ENCODE measurements at regions not wholly inside any gene's neighbourhood (a gene's known extent, or its start where the extent isn't known, plus 50 kb on each side); places are given as distances from the start of the nearest gene placed in this dataset.
"Not testable (repeated sequence)": the region's sequence is repeated elsewhere in the genome, so short reads cannot be mapped to it uniquely, and the experiment has no call there.

DNA sequence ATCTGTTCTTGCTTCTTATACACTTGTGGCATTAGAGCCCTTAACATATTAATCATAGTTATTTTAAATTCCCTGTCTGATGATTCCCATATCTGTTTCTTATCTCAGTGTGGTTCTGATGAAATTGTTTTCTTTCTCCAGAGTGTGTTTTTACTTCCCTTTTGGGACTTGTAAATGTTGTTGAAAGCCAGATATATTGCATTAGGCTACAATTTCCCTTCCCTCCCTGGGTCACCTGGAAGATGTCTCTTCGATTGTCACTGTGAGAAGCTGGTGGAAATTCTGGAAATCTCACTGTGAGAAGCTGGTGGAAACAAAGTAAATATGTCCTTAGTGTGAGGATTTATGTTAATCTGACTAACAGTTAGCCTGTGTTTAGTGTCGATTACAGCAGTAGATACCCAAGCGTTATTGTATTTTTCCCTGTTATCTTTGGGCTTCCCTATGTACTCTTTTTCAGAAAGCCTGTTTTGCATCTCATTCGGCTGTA is 717.3 kb downstream of the TRHDE start:
- H2AFZ ChIP-seq: no peak overlapping the region
- no peak overlapping the region for H3K27ac ChIP-seq
- TF ChIP-seq EZH2 (IDR thresholded peaks at IDR 0.05; ENCODE audit: insufficient read depth, poor library complexity, severe bottlenecking) (no peak), EZH2phosphoT487 (IDR thresholded peaks at IDR 0.05; ENCODE audit: insufficient read depth, low read depth) (no peak)
- H3K9me3 ChIP-seq (ENCODE audit: low read depth): no peaks in the 10 kb centered on the region
- H3K36me3 ChIP-seq (ENCODE audit: low read depth): no peaks in the 10 kb centered on the region
- no peaks in the 10 kb centered on the region for H3K4me1 ChIP-seq (ENCODE audit: insufficient read depth)
- WGBS, 2 experiments (ENCODE audit: low coverage in 1 of 2, low lambda C conversion rate in 2 of 2, missing lambda C conversion rate in 2 of 2): 5 to 6% methylated on average over 4 of the region's 4 CpGs
- DNase-seq: no peak
- H3K4me3 ChIP-seq: no peak overlapping the region
- H3K4me2 ChIP-seq (ENCODE audit: unreplicated experiment): no peak overlapping the region
- no peak overlapping the region for H3K9ac ChIP-seq
- H3F3A ChIP-seq (ENCODE audit: insufficient read depth): no peaks in the 10 kb centered on the region
- no peaks in the 10 kb centered on the region for H3K79me2 ChIP-seq (ENCODE audit: insufficient read depth)
- no peaks in the 10 kb centered on the region for H3K27me3 ChIP-seq (replicated peaks; ENCODE audit: insufficient read depth)
- no peaks in the 10 kb centered on the region for H4K20me1 ChIP-seq (ENCODE audit: insufficient read depth)
- H3K9me2 ChIP-seq (ENCODE audit: insufficient read depth): no peaks in the 10 kb centered on the region
- in situ Hi-C loops (cut with MboI): no loop called here

DNA sequence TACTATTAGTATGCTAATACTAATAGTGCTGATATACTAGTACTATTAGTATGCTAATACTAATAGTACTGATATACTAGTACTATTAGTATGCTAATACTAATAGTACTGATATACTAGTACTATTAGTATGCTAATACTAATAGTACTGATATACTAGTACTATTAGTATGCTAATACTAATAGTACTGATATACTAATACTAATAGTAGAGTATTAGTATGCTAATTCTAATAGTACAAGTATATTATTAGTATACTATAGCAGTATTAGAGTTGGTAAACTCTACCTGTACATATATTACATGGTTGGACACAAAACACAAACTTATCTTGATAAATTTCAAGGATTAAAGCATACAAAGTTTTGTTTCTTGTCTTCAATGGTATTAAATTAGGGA is 722.9 kb downstream of the TRHDE start:
- in situ Hi-C loops (cut with MboI); H3K4me2 ChIP-seq (ENCODE audit: unreplicated experiment); H3K27me3 ChIP-seq (replicated peaks; ENCODE audit: insufficient read depth); H3K4me1 ChIP-seq (ENCODE audit: insufficient read depth); DNase-seq; H3K9ac ChIP-seq; H3K9me2 ChIP-seq (ENCODE audit: insufficient read depth); H3K4me3 ChIP-seq; H3K27ac ChIP-seq; H2AFZ ChIP-seq; H3F3A ChIP-seq (ENCODE audit: insufficient read depth); H3K79me2 ChIP-seq (ENCODE audit: insufficient read depth); H3K36me3 ChIP-seq (ENCODE audit: low read depth); H3K9me3 ChIP-seq (ENCODE audit: low read depth); H4K20me1 ChIP-seq (ENCODE audit: insufficient read depth): not testable (repeated sequence)

DNA sequence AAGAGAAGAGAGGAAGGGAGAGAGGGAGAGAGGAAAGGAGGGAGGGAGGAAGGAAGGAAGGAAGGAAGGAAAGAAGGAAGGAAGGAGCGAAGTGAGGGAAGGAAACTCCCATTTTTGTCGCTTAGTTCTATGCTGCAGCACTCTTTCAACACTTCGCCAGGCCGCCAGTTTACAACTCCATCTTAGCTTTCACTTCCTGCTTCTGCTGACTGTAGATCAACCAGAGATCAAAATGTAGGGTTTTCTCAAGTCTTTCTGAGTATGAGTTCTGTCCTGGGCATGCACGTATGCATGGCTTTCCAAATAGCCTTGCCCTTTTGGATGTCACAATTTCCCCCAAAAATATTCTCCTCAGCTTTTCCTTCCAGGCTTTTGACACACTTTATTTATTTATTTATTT is 723.4 kb downstream of the TRHDE start:
- no peak overlapping the region for H3K9ac ChIP-seq
- no peaks in the 10 kb centered on the region for H3K79me2 ChIP-seq (ENCODE audit: insufficient read depth)
- H3K9me3 ChIP-seq (ENCODE audit: low read depth): no peaks in the 10 kb centered on the region
- no peaks in the 10 kb centered on the region for H3F3A ChIP-seq (ENCODE audit: insufficient read depth)
- H4K20me1 ChIP-seq (ENCODE audit: insufficient read depth): no peaks in the 10 kb centered on the region
- no peak overlapping the region for H3K4me3 ChIP-seq
- in situ Hi-C loops (cut with MboI): no loop called here
- TF ChIP-seq EZH2phosphoT487 (IDR thresholded peaks at IDR 0.05; ENCODE audit: insufficient read depth, low read depth) (no peak), EZH2 (IDR thresholded peaks at IDR 0.05; ENCODE audit: insufficient read depth, poor library complexity, severe bottlenecking) (no peak)
- no peak for DNase-seq
- H3K27ac ChIP-seq: no peak overlapping the region
- H3K4me1 ChIP-seq (ENCODE audit: insufficient read depth): no peaks in the 10 kb centered on the region
- H3K27me3 ChIP-seq (replicated peaks; ENCODE audit: insufficient read depth): no peaks in the 10 kb centered on the region
- H3K36me3 ChIP-seq (ENCODE audit: low read depth): no peaks in the 10 kb centered on the region
- H3K4me2 ChIP-seq (ENCODE audit: unreplicated experiment): no peak overlapping the region
- H3K9me2 ChIP-seq (ENCODE audit: insufficient read depth): no peaks in the 10 kb centered on the region
- H2AFZ ChIP-seq: no peak overlapping the region
- 66% methylated on average over 5 of the region's 5 CpGs for WGBS, 2 experiments (ENCODE audit: low coverage in 1 of 2, low lambda C conversion rate in 2 of 2, missing lambda C conversion rate in 2 of 2)

DNA sequence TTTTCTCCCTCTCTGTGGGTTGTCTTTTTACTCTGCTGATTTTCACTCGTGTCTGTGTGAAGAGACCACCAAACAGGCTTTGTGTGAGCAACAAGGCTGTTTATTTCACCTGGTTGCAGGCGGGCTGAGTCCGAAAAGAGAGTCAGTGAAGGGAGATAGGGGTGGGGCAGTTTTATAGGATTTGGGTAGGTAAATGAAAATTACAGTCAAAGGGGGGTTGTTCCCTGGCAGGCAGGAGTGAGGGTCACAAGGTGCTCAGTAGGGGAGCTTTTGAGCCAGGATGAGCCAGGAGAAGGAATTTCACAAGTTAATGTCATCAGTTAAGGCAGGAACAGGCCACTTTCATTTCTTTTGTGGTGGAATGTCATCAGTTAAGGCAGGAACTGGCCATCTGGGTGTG is 729.6 kb downstream of the TRHDE start:
- H3K27me3 ChIP-seq (replicated peaks; ENCODE audit: insufficient read depth); H3K4me3 ChIP-seq; H3K36me3 ChIP-seq (ENCODE audit: low read depth); DNase-seq; H3F3A ChIP-seq (ENCODE audit: insufficient read depth); H3K27ac ChIP-seq; H4K20me1 ChIP-seq (ENCODE audit: insufficient read depth); H3K4me2 ChIP-seq (ENCODE audit: unreplicated experiment); H3K9me3 ChIP-seq (ENCODE audit: low read depth); H3K9ac ChIP-seq; H3K4me1 ChIP-seq (ENCODE audit: insufficient read depth); H3K79me2 ChIP-seq (ENCODE audit: insufficient read depth); H3K9me2 ChIP-seq (ENCODE audit: insufficient read depth); H2AFZ ChIP-seq; in situ Hi-C loops (cut with MboI): not testable (repeated sequence)
- 16 to 19% methylated on average over 3 of the region's 3 CpGs for WGBS, 2 experiments (ENCODE audit: low coverage in 1 of 2, low lambda C conversion rate in 2 of 2, missing lambda C conversion rate in 2 of 2)

DNA sequence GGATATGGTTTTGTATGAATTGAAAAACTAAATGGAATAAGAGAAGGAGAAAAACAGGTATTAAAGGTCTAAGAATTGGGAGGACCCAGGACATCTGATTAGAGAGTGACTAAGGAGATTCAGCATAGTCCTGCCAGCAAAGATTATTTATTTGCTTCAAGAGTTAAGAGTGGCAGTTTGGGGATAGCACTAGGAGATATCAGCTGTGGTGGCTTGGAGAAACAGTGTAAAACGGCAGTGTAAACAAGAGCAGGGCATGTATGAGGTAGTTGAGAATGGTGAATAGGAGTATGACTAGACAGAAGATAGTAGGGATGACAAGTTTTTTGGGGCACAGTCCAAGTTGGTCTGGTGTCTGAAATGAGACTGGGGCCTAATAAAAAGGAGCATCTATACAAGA is 730.3 kb downstream of the TRHDE start:
- H3K9me2 ChIP-seq (ENCODE audit: insufficient read depth); H3K36me3 ChIP-seq (ENCODE audit: low read depth); H2AFZ ChIP-seq; DNase-seq; H3F3A ChIP-seq (ENCODE audit: insufficient read depth); H3K27ac ChIP-seq; H3K79me2 ChIP-seq (ENCODE audit: insufficient read depth); H3K4me2 ChIP-seq (ENCODE audit: unreplicated experiment); H3K9ac ChIP-seq; H4K20me1 ChIP-seq (ENCODE audit: insufficient read depth); H3K4me1 ChIP-seq (ENCODE audit: insufficient read depth); H3K27me3 ChIP-seq (replicated peaks; ENCODE audit: insufficient read depth); H3K4me3 ChIP-seq; H3K9me3 ChIP-seq (ENCODE audit: low read depth); in situ Hi-C loops (cut with MboI): not testable (repeated sequence)
- 15 to 19% methylated on average over 1 of the region's 1 CpG for WGBS, 2 experiments (ENCODE audit: low coverage in 1 of 2, low lambda C conversion rate in 2 of 2, missing lambda C conversion rate in 2 of 2)

DNA sequence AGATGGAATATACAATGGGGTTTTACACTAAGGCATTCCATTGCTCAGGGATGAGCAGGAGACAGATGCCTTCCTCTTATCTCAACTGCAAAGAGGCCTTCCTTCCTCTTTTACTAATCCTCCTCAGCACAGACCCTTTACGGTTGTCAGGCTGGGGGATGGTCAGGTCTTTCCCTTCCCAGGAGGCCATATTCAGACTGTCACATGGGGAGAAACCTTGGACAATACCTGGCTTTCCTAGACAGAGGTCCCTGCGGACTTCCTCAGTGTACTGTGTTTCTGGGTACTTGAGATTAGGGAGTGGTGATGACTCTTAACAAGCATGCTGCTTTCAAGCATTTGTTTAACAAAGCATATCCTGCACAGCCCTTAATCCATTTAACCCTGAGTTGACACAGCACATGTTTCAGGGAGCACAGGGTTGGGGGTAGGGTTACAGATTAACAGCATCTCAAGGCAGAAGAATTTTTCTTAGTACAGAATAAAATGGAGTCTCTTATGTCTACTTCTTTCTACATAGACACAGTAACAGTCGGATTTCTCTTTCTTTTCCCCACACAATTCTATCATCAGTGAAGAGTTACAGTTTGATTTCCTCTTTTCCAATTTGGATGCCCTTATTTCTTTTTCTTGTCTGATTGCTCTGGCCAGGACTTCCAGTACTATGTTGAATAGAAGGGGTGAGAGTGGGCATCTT is 737.1 kb downstream of the TRHDE start:
- H3K27me3 ChIP-seq (replicated peaks; ENCODE audit: insufficient read depth); H2AFZ ChIP-seq; H3K79me2 ChIP-seq (ENCODE audit: insufficient read depth); H3K9me2 ChIP-seq (ENCODE audit: insufficient read depth); DNase-seq; H3K27ac ChIP-seq; H3K4me1 ChIP-seq (ENCODE audit: insufficient read depth); H3K9me3 ChIP-seq (ENCODE audit: low read depth); H4K20me1 ChIP-seq (ENCODE audit: insufficient read depth); H3K9ac ChIP-seq; H3K36me3 ChIP-seq (ENCODE audit: low read depth); H3K4me3 ChIP-seq; in situ Hi-C loops (cut with MboI); H3K4me2 ChIP-seq (ENCODE audit: unreplicated experiment); H3F3A ChIP-seq (ENCODE audit: insufficient read depth): not testable (repeated sequence)
- 21 to 23% methylated on average over 3 of the region's 3 CpGs for WGBS, 2 experiments (ENCODE audit: low coverage in 1 of 2, low lambda C conversion rate in 2 of 2, missing lambda C conversion rate in 2 of 2)

All from GM23248 (cell line).